K562 (cell line): ENCODE measurements at regions not wholly inside any gene's neighbourhood (a gene's known extent, or its start where the extent isn't known, plus 50 kb on each side); places are given as distances from the start of the nearest gene placed in this dataset.

Source experiments
- BRD9 ChIP-seq: fragments of 450-650 bp; IDR thresholded peaks from 2 replicates; pipeline ENCODE4 v1.6.1; 2018; ENCODE audit warnings: low read depth; ENCODE audit not compliant: partially characterized antibody
- ESRRA ChIP-seq: fragments of 450-650 bp; IDR thresholded peaks from 2 replicates; pipeline ENCODE4 v1.6.1; 2014; ENCODE audit warnings: low read depth, mild to moderate bottlenecking, moderate library complexity, borderline replicate concordance
- FOXK2 ChIP-seq, 2 experiments: fragments of 450-650 bp; IDR thresholded peaks in 1 of 2; conservative IDR thresholded peaks in 1 of 2; 2 replicates each; pipeline ENCODE4 v1.6.1; 2016; ENCODE audit warnings: low read depth in 2 of 2, mild to moderate bottlenecking in 1 of 2
- HEY1 ChIP-seq: fragments of 250-450 bp; sonication (Bioruptor Pico); IDR thresholded peaks from 2 replicates; pipeline ENCODE4 v1.5.0; 2020; ENCODE audit warnings: mild to moderate bottlenecking, moderate library complexity, borderline replicate concordance
- MEF2D ChIP-seq: conservative IDR thresholded peaks from 2 replicates; pipeline ENCODE4 v1.6.1; 2016; ENCODE audit warnings: low read depth, missing genetic modification characterization, missing compliant biosample characterization
- NCOA1 ChIP-seq: fragments of 450-650 bp; IDR thresholded peaks from 2 replicates; pipeline ENCODE4 v1.6.1; 2016; ENCODE audit warnings: low read depth
- NUFIP1 ChIP-seq: fragments of 450-650 bp; IDR thresholded peaks from 2 replicates; pipeline ENCODE4 v1.6.1; 2018; ENCODE audit not compliant: partially characterized antibody
- RBBP5 ChIP-seq: fragments of 200-600 bp; sonication (generic); IDR thresholded peaks from 2 replicates; pipeline ENCODE4 v1.6.1; 2012; ENCODE audit warnings: borderline replicate concordance, mild to moderate bottlenecking, low read length, control low read depth, inconsistent platforms; ENCODE audit not compliant: insufficient read depth, poor library complexity, severe bottlenecking
- TAF1 ChIP-seq: IDR thresholded peaks from 2 replicates; pipeline ENCODE4 v1.6.1; 2011; ENCODE audit warnings: mild to moderate bottlenecking, low read length, moderate library complexity; ENCODE audit not compliant: insufficient read depth, control insufficient read depth, severe bottlenecking; ENCODE audit errors: extremely low read depth
- ZNF384 ChIP-seq: IDR thresholded peaks from 2 replicates; pipeline ENCODE4 v1.6.1; 2012; ENCODE audit warnings: low read depth, low read length, improper control_type of control experiment
- ZNF77 ChIP-seq: fragments of 250-450 bp; sonication (Bioruptor Pico); IDR thresholded peaks from 2 replicates; pipeline ENCODE4 v1.5.0; 2020
- TF ChIP-seq, protein P1 (sequence below): fragments of 450-650 bp; IDR thresholded peaks from 2 replicates; pipeline ENCODE4 v1.6.1; 2016; ENCODE audit warnings: mild to moderate bottlenecking, moderate library complexity
- TF ChIP-seq, protein P2 (sequence below): fragments of 250-450 bp; sonication (Bioruptor Pico); IDR thresholded peaks from 2 replicates; pipeline ENCODE4 v1.9.0; 2021; ENCODE audit warnings: mild to moderate bottlenecking
- TF ChIP-seq, protein P3 (sequence below): fragments of 250-450 bp; sonication (Bioruptor Pico); IDR thresholded peaks from 2 replicates; pipeline ENCODE4 v1.8.0; 2022; ENCODE audit warnings: moderate library complexity, mild to moderate bottlenecking, inconsistent platforms

DNA sequence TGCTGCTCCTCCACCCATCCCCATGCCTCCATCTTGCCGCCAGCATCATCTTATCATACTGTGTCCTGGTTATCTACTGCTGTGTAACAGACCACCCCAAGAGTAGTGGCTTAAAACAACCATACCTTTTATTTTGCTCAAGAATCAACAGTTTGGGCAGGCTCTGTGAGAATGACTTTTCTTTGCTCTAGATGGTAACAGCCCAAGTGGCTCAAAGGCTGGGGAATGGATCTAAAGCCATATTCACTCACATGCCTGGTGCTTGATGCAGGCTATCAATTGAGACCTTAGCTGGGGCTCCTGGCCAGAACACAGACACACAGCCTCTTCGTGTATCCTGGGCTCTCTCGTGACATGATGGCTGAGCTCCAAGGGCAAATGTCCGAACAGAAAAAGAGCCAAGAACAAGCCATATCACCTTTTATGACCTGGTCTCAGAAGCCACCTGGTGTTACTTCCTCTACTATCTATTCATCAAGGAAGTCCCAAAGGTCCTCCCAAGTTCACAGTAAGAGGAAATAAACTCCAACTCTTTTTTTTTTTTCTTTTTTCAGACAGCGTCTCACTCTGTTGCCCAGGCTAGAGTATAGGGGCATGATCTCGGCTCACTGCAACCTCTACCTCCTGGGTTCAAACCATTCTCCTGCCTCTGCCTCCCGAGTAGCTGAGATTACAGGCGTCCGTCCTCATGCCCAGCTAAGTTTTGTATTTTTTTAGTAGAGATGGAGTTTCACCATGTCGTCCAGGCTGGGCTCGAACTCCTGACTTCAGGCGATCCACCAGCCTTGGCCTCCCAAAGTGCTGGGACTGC lies 159.3 kb upstream of the JARID2 start (continued):
- TF ChIP-seq ZNF384, result peak; percentile 82
- no peak; the same call in 1 of the 2 replicates for TF ChIP-seq MEF2D
- TF ChIP-seq, protein P1, sequence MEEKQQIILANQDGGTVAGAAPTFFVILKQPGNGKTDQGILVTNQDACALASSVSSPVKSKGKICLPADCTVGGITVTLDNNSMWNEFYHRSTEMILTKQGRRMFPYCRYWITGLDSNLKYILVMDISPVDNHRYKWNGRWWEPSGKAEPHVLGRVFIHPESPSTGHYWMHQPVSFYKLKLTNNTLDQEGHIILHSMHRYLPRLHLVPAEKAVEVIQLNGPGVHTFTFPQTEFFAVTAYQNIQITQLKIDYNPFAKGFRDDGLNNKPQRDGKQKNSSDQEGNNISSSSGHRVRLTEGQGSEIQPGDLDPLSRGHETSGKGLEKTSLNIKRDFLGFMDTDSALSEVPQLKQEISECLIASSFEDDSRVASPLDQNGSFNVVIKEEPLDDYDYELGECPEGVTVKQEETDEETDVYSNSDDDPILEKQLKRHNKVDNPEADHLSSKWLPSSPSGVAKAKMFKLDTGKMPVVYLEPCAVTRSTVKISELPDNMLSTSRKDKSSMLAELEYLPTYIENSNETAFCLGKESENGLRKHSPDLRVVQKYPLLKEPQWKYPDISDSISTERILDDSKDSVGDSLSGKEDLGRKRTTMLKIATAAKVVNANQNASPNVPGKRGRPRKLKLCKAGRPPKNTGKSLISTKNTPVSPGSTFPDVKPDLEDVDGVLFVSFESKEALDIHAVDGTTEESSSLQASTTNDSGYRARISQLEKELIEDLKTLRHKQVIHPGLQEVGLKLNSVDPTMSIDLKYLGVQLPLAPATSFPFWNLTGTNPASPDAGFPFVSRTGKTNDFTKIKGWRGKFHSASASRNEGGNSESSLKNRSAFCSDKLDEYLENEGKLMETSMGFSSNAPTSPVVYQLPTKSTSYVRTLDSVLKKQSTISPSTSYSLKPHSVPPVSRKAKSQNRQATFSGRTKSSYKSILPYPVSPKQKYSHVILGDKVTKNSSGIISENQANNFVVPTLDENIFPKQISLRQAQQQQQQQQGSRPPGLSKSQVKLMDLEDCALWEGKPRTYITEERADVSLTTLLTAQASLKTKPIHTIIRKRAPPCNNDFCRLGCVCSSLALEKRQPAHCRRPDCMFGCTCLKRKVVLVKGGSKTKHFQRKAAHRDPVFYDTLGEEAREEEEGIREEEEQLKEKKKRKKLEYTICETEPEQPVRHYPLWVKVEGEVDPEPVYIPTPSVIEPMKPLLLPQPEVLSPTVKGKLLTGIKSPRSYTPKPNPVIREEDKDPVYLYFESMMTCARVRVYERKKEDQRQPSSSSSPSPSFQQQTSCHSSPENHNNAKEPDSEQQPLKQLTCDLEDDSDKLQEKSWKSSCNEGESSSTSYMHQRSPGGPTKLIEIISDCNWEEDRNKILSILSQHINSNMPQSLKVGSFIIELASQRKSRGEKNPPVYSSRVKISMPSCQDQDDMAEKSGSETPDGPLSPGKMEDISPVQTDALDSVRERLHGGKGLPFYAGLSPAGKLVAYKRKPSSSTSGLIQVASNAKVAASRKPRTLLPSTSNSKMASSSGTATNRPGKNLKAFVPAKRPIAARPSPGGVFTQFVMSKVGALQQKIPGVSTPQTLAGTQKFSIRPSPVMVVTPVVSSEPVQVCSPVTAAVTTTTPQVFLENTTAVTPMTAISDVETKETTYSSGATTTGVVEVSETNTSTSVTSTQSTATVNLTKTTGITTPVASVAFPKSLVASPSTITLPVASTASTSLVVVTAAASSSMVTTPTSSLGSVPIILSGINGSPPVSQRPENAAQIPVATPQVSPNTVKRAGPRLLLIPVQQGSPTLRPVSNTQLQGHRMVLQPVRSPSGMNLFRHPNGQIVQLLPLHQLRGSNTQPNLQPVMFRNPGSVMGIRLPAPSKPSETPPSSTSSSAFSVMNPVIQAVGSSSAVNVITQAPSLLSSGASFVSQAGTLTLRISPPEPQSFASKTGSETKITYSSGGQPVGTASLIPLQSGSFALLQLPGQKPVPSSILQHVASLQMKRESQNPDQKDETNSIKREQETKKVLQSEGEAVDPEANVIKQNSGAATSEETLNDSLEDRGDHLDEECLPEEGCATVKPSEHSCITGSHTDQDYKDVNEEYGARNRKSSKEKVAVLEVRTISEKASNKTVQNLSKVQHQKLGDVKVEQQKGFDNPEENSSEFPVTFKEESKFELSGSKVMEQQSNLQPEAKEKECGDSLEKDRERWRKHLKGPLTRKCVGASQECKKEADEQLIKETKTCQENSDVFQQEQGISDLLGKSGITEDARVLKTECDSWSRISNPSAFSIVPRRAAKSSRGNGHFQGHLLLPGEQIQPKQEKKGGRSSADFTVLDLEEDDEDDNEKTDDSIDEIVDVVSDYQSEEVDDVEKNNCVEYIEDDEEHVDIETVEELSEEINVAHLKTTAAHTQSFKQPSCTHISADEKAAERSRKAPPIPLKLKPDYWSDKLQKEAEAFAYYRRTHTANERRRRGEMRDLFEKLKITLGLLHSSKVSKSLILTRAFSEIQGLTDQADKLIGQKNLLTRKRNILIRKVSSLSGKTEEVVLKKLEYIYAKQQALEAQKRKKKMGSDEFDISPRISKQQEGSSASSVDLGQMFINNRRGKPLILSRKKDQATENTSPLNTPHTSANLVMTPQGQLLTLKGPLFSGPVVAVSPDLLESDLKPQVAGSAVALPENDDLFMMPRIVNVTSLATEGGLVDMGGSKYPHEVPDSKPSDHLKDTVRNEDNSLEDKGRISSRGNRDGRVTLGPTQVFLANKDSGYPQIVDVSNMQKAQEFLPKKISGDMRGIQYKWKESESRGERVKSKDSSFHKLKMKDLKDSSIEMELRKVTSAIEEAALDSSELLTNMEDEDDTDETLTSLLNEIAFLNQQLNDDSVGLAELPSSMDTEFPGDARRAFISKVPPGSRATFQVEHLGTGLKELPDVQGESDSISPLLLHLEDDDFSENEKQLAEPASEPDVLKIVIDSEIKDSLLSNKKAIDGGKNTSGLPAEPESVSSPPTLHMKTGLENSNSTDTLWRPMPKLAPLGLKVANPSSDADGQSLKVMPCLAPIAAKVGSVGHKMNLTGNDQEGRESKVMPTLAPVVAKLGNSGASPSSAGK, result peak; percentile 46; the same call in 1 of the 2 replicates
- TF ChIP-seq, protein P2, sequence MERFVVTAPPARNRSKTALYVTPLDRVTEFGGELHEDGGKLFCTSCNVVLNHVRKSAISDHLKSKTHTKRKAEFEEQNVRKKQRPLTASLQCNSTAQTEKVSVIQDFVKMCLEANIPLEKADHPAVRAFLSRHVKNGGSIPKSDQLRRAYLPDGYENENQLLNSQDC (CRISPR knock-in tag), result no peak
- peak; percentile 29 for TF ChIP-seq BRD9
- no peak for TF ChIP-seq RBBP5
- no peak for TF ChIP-seq HEY1 (CRISPR knock-in tag)
- TF ChIP-seq NCOA1, result peak; percentile 24; the same call in 1 of the 2 replicates
- 0 out of 2 replicates have a peak, but pooled peaks have one; percentile 62 for TF ChIP-seq ZNF77 (CRISPR knock-in tag)
- TF ChIP-seq, protein P3, sequence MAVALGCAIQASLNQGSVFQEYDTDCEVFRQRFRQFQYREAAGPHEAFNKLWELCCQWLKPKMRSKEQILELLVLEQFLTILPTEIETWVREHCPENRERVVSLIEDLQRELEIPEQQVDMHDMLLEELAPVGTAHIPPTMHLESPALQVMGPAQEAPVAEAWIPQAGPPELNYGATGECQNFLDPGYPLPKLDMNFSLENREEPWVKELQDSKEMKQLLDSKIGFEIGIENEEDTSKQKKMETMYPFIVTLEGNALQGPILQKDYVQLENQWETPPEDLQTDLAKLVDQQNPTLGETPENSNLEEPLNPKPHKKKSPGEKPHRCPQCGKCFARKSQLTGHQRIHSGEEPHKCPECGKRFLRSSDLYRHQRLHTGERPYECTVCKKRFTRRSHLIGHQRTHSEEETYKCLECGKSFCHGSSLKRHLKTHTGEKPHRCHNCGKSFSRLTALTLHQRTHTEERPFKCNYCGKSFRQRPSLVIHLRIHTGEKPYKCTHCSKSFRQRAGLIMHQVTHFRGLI (CRISPR knock-in tag), result 0 out of 2 replicates have a peak, but pooled peaks have one; percentile 40
- 0 out of 4 replicates have a peak, but pooled peaks of 1 of the 2 experiments have one; percentile 5 for TF ChIP-seq FOXK2 (conservative IDR thresholded peaks at IDR 0.05 in 1 of 2, IDR thresholded peaks at IDR 0.05 in 1 of 2; ENCODE audit: low read depth in 2 of 2)
- peak; percentile 16 for TF ChIP-seq TAF1
- TF ChIP-seq NUFIP1, result no peak
- peak; percentile 73 for TF ChIP-seq ESRRA
